HG02870 (cell line): ENCODE measurements at regions not wholly inside any gene's neighbourhood (a gene's known extent, or its start where the extent isn't known, plus 50 kb on each side); places are given as distances from the start of the nearest gene placed in this dataset.

Experiments used
- ATAC-seq: cut with Tn5 transposase; IDR thresholded peaks from one replicate; pipeline ENCODE4 v1.9.1; 2021; ENCODE audit warnings: mild to moderate bottlenecking, moderate library complexity; ENCODE audit not compliant: unreplicated experiment

DNA sequence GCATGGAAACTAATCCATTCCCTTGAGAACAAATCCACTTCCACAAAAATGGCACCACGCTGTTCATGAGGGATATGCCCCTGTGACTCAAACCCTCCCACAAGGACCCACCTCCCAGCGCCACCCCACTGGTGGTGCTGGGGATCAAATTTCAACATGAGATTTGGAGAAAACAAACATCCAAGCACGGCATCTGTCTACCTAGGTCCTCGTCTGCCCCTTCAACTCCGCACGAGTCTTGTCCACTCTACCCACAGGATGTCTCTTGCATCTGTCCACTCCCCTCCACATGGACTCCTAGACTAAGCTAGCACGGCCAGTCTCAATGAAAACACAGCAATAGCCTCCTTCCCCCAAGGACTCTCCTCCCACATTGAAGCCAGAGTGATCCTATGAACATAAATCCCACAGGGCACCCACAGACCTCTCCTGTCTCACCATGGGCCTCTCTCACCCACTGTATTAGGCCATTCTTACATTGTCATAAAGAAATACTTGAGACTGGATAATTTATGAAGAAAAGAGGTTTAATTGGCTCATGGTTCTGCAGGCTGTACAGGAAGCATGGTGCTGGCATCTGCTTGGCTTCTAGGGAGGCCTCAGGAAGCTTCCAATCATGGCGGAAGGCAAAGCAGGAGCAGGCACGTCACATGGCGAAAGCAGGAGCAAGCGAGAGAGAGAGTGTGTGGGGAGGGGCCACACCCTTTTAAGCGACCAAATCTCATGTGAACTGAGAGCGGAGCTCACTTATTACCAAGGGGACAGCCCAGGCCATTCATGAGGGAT lies 101.4 kb downstream of the TOMM20 start:
- ATAC-seq, result no peak

DNA sequence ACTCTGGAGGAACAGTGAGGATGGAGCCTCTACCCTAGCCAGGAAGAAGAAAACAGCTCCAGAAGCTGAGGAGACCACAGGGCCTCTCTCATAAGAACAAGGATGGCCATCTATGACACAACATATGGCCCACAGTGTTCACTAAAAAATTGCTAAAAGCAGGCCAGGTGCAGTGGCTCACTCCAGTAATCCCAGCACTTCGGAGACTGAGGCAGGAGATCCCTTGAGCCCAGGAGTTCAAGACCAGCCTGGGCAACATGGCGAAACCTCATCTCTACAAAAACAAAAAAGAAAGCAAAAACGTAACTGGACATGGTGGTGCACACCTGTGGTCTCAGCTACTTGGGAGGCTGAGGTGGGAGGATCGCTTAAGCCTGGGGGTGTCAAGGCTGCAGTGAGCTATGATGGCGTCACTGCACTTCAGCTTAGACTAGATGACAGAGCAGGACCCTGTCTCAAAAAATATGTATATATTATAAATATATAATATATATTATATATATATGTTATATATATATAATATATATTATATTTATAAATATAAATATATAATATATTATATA lies 103.1 kb downstream of the TOMM20 start:
- no peak for ATAC-seq

GRCh38 chr1:235024711-235025421 lies 103.8 kb downstream of the TOMM20 start:
- no peak for ATAC-seq

DNA sequence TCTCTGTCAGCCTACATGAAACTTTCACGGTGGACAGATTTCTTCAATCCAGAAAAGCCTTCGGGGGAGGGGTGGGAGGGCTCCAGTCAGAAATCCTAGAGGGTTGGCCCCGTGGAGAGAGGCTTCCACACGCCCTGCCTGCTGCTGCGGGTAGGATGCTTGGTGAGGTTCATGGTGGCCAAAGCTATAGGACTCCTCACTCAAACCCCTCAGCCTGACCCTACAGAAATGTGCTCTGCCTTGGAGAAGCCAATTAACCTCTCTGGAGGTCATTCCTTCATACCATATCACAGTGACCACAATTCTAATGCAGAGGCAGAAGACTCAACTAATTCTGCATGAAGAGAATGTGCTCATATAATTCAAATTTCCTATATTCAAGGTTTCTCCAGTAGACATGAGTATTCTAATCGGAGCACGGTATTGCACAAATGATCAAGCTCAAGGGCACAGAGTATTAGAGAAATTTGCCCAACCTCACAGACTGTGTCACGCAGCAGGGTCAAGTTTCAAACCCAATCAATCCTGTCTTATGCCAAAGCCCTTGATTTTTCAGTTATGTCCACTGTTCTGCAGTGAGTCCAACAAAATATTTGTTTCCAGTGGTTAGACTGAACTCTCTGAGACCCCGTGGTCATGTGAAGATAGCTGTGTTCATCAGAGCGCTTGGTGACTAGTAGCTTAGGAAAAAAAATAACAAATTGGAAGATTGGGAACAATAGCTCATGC lies 104.8 kb downstream of the TOMM20 start:
- ATAC-seq, result no peak

- peak; percentile 61 for ATAC-seq
Observed at GRCh38 chr1:235022981-235023710, 105.5 kb downstream of the TOMM20 start.

DNA sequence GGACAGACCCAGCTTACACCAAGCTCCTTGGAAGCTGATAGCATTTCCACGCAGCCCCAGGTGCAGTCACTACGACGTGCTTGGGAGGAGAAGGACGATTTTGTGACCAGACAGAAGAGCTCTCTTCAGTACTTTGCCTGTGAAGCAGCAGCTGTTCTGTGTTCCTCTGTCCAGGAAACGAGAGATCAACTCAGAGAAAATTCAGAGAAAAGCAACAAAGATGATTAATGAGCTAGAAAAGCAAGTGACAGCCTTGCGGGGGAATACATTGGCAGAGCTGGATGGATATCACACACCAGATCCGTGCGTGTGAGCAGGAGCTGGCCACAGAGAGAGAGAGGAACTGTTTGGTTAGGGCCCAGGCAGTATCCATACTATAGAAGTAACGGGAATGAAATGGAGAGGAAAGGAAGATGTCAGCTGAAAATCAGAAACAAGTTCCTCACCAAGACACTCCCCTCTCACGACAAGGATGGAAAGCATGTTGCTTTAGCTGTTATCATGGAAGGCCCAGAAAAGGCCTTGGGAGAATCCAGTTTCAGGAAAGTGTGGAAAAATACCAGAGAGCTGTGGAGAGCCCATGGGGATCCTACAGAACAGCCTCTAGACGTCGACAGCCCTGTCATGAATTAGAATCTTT lies 106.2 kb downstream of the TOMM20 start:
- no peak for ATAC-seq

- no peak for ATAC-seq
Observed at GRCh38 chr1:235021815-235022214, 106.8 kb downstream of the TOMM20 start.

GRCh38 chr1:235021321-235021720 lies 107.3 kb downstream of the TOMM20 start:
- no peak for ATAC-seq

DNA sequence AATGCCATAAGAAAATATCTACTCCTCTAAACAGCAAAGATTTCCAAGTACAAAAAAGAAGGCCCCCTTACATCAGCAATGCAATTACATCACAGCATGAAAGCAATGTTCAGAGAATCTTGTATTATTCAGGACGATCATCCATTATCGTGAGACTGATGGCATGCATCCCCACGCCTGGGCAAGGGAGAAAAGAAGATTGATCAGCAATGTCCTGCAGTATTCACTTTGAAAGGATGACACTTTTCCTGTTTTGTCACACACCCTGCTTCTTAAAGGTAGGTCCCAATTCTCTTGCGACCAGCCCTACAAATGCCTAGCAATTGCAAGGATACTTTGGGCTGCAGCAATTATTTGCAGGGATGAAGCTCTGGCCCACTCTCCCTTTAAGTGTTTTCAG lies 108.7 kb downstream of the TOMM20 start:
- no peak for ATAC-seq

DNA sequence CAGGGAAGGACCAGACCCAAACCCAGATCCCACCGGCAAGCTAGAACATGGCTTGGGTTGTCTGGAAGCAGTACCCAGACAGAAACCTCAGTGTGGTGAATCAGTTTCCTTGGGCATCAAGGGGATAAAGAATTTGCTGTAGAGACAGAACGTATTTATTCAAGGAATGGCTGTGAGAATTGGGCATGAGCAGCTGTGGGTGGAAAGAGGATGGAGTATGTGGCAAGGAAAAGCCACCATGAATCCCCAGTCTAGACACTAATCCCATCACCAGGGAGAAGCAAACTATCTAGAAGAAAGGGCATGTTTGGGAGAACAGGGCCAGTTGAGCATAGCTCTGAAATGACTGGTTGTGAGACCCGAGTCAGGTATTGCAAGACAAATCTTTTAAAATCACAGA lies 109.2 kb downstream of the TOMM20 start:
- no peak for ATAC-seq

DNA sequence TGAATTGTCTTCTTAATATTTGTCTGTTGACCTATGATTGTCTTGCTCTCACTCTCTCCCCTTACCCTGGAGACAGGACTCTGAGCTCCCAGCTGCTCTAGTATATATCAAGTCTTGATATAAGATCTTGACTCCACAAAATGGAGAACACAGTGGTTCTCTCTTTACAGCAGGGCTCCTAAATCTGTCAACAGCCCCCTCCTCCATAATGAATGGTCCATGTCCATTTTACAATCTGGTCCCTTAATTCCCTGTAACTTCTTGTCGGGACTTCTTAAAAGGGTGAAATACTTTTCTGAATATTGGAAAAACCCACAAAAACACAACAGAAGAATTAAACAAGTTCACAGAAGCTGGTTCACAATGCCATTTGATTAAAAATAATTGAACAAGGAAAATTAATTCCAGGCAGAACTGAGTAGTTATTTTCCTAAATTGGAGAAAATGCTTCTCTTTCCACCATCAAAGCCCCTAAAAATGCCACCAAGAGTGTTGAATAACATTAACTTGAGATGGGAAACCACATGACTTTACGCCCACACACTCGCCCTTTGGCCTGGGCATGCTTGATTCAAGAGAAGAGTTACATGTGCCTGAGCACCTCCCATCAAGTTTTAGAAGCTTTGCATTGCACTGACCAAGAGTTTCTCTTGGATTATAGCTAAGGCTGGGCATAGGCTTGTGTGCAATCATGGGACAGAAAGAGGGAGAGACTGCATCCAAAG lies 109.8 kb downstream of the TOMM20 start:
- ATAC-seq, result no peak

DNA sequence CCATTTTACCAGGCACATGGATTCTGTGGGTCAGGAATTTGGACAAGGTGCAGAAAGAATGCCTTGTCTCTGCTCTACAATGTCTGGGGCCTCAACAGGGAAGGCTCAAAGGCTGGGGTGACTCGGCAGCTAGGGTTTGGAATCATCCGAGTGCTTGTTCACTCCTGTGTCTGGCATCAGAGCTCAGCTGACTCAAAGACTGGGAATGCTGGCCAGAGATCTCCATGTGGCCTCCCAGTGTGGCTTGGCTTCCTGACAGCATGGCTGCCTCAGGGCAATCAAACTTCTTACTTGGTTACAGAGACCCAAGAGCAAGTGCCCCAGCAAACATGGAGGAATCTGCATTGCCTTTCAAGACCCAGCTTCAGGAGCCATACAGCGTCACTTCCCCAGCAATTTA lies 110.5 kb downstream of the TOMM20 start:
- ATAC-seq, result no peak

GRCh38 chr1:235017719-235018118 lies 110.9 kb downstream of the TOMM20 start:
- no peak for ATAC-seq

GRCh38 chr1:235017191-235017590 lies 111.4 kb downstream of the TOMM20 start:
- ATAC-seq, result no peak

- peak; percentile 41 for ATAC-seq
Observed at GRCh38 chr1:235015291-235015985, 113.2 kb downstream of the TOMM20 start.

- no peak for ATAC-seq
Observed at GRCh38 chr1:235014756-235015155, 113.9 kb downstream of the TOMM20 start.

GRCh38 chr1:235013512-235013911 lies 115.1 kb downstream of the TOMM20 start:
- no peak for ATAC-seq

- no peak for ATAC-seq
Observed at GRCh38 chr1:235012436-235013210, 116.0 kb downstream of the TOMM20 start.
